GM21515 (cell line): ENCODE measurements at regions not wholly inside any gene's neighbourhood (a gene's known extent, or its start where the extent isn't known, plus 50 kb on each side); places are given as distances from the start of the nearest gene placed in this dataset.

Source experiments
- ATAC-seq: cut with Tn5 transposase; IDR thresholded peaks from one replicate; pipeline ENCODE4 v1.9.1; 2021; ENCODE audit not compliant: unreplicated experiment

GRCh38 chr2:74063486-74063885 lies 78.8 kb downstream of the TET3 start:
- ATAC-seq: no peak

DNA sequence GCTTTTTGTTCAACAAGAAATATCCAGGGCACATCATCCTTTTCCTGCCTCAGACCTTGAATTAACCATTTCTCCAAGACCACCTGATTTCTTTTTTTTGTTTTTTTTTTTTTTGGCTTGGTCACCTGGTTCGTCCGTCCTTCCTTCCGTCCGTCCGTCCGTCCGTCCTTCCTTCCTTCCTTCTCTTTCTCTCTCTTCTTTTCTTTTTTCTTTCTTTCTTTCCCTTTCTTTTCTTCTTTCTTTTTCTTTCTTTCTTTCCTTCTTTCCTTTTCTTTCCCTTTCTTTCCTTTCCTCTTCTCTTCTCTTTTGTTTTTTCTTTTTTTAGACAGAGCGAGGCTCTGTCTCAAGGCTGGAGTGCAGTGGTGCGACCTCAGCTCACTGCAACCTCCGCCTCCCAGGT lies 80.7 kb downstream of the TET3 start:
- ATAC-seq: no peak

GRCh38 chr2:74066491-74067203 lies 81.1 kb downstream of the BOLA3 start:
- no peak for ATAC-seq

GRCh38 chr2:74067221-74067747 lies 80.4 kb downstream of the BOLA3 start:
- no peak for ATAC-seq

DNA sequence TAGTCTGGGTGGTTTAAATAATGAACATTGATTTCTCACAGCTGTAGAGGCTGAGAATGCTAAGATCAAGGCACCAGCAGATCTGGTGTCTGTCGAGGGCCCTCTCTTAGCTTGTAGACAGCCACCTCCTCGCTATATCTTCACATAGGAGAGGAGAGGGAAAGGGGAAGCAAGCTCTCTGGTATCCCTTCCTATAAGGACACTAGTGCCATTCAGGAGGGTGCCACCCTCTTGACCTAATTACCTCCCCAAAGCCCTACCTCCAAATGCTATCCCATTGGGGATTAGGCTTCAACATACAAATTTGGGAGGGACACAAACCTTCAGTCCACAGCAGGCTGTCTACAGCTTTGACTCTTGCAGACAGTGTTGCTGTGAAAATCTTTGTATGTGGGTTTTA lies 76.7 kb downstream of the BOLA3 start:
- ATAC-seq: no peak

DNA sequence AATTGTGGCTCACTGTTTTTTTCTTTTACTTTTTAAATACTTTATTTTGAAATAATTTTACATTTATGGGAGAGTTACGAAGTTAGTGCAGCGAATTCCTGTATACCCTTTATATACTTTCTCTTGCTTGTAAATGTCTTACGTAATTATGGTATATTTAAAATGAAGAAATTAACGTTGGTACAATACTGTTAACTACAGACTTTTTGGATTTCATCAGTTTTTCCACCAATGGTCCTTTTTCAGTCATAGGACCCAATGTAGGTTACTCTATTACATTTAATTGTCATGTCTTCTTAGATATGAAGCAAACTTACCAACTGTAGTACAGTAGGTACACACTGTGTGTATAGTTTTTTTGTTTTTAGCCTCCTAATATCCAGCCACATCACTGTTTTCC lies 76.3 kb downstream of the BOLA3 start:
- no peak for ATAC-seq

DNA sequence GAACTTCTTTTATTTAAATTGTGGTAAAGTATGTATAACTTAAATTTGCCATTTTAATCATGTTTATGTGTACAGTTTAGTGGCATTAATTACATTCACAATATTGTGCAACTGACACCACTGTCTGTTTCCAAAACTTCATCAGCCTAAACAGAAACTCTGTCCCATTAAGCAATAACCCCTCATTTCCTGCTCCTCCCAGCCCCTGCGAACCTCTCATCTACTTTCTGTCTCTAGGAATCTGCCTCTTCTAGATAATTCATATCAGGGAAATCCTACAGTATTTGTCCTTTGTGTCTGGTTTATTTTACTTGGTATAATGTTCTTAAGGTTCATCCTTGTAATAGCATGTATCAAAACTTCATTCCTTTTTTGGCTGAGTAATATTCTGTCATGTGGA lies 75.1 kb downstream of the BOLA3 start:
- no peak for ATAC-seq

DNA sequence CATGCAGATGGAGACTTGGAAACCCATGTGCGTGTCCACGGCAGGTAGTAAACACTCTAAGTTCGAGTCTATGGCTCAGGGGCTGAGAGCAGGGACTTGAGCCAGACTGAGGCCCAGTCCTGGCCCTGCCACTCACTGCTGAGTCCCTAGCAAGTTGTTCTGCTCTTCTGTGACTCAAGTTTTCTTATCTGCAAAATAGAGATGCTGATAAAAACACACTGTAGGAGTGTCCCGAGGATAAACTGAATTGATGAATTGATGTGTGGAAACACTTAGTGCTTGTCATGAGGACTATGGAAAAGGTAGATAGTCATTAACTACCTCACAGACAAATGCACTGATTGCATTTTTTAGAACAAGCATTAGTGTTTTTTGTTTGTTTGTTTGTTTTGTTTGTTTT lies 73.2 kb downstream of the BOLA3 start:
- ATAC-seq: no peak

DNA sequence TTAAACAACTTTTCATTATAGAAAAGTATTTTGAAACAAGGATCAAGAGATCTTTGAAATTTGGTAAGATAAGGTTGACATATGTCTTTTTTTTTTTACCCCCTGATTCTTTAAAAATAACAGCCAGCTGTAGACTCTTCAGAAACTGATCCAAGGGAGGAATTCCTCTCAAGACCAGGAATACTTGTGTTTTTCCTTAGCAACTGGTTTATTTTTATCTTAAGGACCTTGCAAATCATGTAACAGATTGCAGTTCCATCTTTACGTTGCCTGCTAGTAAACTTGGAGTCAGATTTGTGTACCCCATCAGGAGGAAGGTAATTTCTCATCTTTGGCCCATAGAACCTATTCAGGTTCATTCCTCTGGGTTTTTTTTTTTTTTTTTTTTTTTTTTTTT lies 71.6 kb downstream of the BOLA3 start:
- no peak for ATAC-seq

- no peak for ATAC-seq
These were observed 70.1 kb downstream of the BOLA3 start for GRCh38 chr2:74077636-74078035.

- ATAC-seq: no peak
These were observed 69.2 kb downstream of the BOLA3 start for GRCh38 chr2:74078466-74078865.

DNA sequence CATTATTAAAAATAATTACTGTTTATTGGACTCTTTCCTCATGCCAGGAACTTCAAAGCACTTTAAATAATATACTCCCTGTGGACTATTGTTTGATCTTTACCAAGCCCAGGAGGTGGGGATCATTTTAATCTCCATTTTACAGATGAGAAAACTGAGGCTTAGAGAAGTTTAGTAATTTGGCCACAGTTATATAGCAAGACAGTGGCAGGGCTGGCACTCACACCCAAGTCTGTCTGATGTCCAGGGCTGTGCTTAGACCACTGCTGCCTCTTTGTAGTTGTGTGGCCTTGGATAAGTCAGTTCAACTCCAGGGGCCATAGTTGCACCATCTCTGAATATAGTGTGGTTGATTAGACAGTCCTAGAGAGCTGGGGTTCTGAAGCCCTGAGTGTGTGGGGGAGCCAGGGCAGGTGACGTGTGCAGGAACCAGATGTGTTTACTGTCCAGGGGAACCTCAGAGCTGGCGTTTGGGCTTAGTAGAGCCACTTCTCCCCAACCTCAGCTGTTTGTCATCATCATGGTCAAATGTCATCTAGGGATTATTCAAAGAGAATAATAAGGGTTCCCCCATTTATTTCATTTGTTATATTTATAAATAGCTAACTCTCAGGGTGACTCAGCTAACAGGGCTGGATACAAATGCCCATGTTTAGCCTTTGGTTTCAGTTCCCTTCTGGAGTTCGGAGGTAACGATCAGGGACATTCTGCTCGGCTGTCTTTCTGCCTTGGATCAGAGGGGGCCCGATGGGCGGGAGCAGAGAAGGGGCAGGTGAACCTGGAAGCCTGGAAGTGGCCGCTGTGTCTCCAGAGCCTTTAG lies 68.0 kb downstream of the BOLA3 start:
- peak; percentile 68 for ATAC-seq

DNA sequence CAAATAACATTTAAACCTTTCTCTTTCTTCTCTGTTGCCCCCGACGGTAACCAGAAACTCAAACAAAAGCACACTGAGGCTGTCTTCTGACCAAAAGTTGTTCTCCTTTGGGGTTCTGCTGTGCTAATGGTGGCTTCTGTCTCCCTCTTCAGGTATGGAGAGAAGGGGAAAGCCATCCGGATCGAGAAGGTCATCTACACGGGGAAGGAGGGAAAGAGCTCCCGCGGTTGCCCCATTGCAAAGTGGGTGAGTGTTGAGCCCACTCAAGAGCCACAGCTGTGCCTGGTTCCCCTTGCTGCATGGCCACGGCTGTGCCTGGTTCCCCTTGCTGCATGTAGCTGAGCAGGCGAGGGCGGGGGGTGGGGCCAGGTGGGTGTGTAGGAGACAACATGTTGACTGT lies 67.4 kb downstream of the BOLA3 start:
- peak; percentile 33 for ATAC-seq

- no peak for ATAC-seq
These were observed 66.5 kb downstream of the BOLA3 start for GRCh38 chr2:74081030-74081762.

- no peak for ATAC-seq
These were observed 66.0 kb downstream of the BOLA3 start for GRCh38 chr2:74081763-74082110.

- no peak for ATAC-seq
These were observed 64.0 kb downstream of the BOLA3 start for GRCh38 chr2:74083750-74084149.
